ENCODE measurements at regions not wholly inside any gene's neighbourhood (a gene's known extent, or its start where the extent isn't known, plus 50 kb on each side); places are given as distances from the start of the nearest gene placed in this dataset.

- DNase-seq (ENCODE audit: low read depth in 2 of 2), result no peak
Measured at GRCh38 chr4:181710143-181710542, 533.1 kb upstream of the TENM3 start.

- DNase-seq (ENCODE audit: low read depth in 2 of 2), result no peak
Measured at GRCh38 chr4:181711387-181711786, 531.8 kb upstream of the TENM3 start.

- no peak for DNase-seq (ENCODE audit: low read depth in 2 of 2)
Measured at GRCh38 chr4:181728305-181728966, 514.8 kb upstream of the TENM3 start.

- DNase-seq (ENCODE audit: low read depth in 2 of 2), result no peak
Measured at GRCh38 chr4:181731900-181732299, 511.3 kb upstream of the TENM3 start.

- no peak for DNase-seq (ENCODE audit: low read depth in 2 of 2)
Measured at GRCh38 chr4:181737744-181738143, 505.5 kb upstream of the TENM3 start.

- DNase-seq (ENCODE audit: low read depth in 2 of 2), result no peak
Measured at GRCh38 chr4:181739031-181739430, 504.2 kb upstream of the TENM3 start.

- no peak for DNase-seq (ENCODE audit: low read depth in 2 of 2)
Measured at GRCh38 chr4:181741513-181741912, 501.7 kb upstream of the TENM3 start.

GRCh38 chr4:181745933-181746625 is 497.1 kb upstream of the TENM3 start:
- DNase-seq (ENCODE audit: low read depth in 2 of 2), result no peak

GRCh38 chr4:181748581-181748980 is 494.6 kb upstream of the TENM3 start:
- no peak for DNase-seq (ENCODE audit: low read depth in 2 of 2)

- no peak for DNase-seq (ENCODE audit: low read depth in 2 of 2)
Measured at GRCh38 chr4:181752516-181752915, 490.7 kb upstream of the TENM3 start.

- DNase-seq (ENCODE audit: low read depth in 2 of 2), result no peak
Measured at GRCh38 chr4:181753207-181753606, 490.0 kb upstream of the TENM3 start.

GRCh38 chr4:181755846-181756245 is 487.4 kb upstream of the TENM3 start:
- DNase-seq (ENCODE audit: low read depth in 2 of 2), result no peak

GRCh38 chr4:181756451-181757095 is 486.6 kb upstream of the TENM3 start:
- no peak for DNase-seq (ENCODE audit: low read depth in 2 of 2)

GRCh38 chr4:181757098-181757497 is 486.1 kb upstream of the TENM3 start:
- DNase-seq (ENCODE audit: low read depth in 2 of 2), result no peak

GRCh38 chr4:181757910-181758660 is 485.1 kb upstream of the TENM3 start:
- no peak for DNase-seq (ENCODE audit: low read depth in 2 of 2)

- DNase-seq (ENCODE audit: low read depth in 2 of 2), result no peak
Measured at GRCh38 chr4:181760560-181760959, 482.6 kb upstream of the TENM3 start.

GRCh38 chr4:181761156-181761555 is 482.0 kb upstream of the TENM3 start:
- DNase-seq (ENCODE audit: low read depth in 2 of 2), result no peak

- no peak for DNase-seq (ENCODE audit: low read depth in 2 of 2)
Measured at GRCh38 chr4:181766061-181766548, 477.1 kb upstream of the TENM3 start.

- DNase-seq (ENCODE audit: low read depth in 2 of 2), result no peak
Measured at GRCh38 chr4:181770971-181771370, 472.2 kb upstream of the TENM3 start.

- DNase-seq (ENCODE audit: low read depth in 2 of 2), result no peak
Measured at GRCh38 chr4:181775298-181775697, 467.9 kb upstream of the TENM3 start.

- DNase-seq (ENCODE audit: low read depth in 2 of 2), result no peak
Measured at GRCh38 chr4:181776264-181777054, 466.7 kb upstream of the TENM3 start.

Measured in stimulated activated CD8-positive, alpha-beta memory T cell treated with anti-CD3 and anti-CD28 coated beads, Interleukin-7, amount 100 ng/mL, for 1 hour (primary cell).